HG02763 (cell line): ENCODE measurements at regions not wholly inside any gene's neighbourhood (a gene's known extent, or its start where the extent isn't known, plus 50 kb on each side); places are given as distances from the start of the nearest gene placed in this dataset.

Experiments
- ATAC-seq: cut with Tn5 transposase; IDR thresholded peaks from one replicate; pipeline ENCODE4 v1.9.1; 2021; ENCODE audit warnings: mild to moderate bottlenecking, moderate library complexity; ENCODE audit not compliant: unreplicated experiment

GRCh38 chr13:40318366-40318765 is 348.1 kb downstream of the FOXO1 start:
- ATAC-seq = no peak

GRCh38 chr13:40319699-40320579 is 346.5 kb downstream of the FOXO1 start:
- no peak for ATAC-seq

- ATAC-seq = no peak
Measured at GRCh38 chr13:40328091-40328490, 338.4 kb downstream of the FOXO1 start.

GRCh38 chr13:40329781-40330485 is 336.5 kb downstream of the FOXO1 start:
- no peak for ATAC-seq

- no peak for ATAC-seq
Measured at GRCh38 chr13:40330950-40331349, 335.5 kb downstream of the FOXO1 start.

GRCh38 chr13:40331802-40332201 is 334.6 kb downstream of the FOXO1 start:
- no peak for ATAC-seq

- no peak for ATAC-seq
Measured at GRCh38 chr13:40333226-40333625, 333.2 kb downstream of the FOXO1 start.

- no peak for ATAC-seq
Measured at GRCh38 chr13:40334031-40334430, 332.4 kb downstream of the FOXO1 start.

GRCh38 chr13:40334616-40335015 is 331.8 kb downstream of the FOXO1 start:
- ATAC-seq = no peak

GRCh38 chr13:40336228-40337221 is 329.9 kb downstream of the FOXO1 start:
- no peak for ATAC-seq

GRCh38 chr13:40337651-40338050 is 328.8 kb downstream of the FOXO1 start:
- ATAC-seq = no peak

GRCh38 chr13:40338217-40338616 is 328.2 kb downstream of the FOXO1 start:
- no peak for ATAC-seq

- ATAC-seq = no peak
Measured at GRCh38 chr13:40340368-40341095, 325.9 kb downstream of the FOXO1 start.

- no peak for ATAC-seq
Measured at GRCh38 chr13:40341096-40341471, 325.4 kb downstream of the FOXO1 start.

- ATAC-seq = no peak
Measured at GRCh38 chr13:40341501-40341900, 324.9 kb downstream of the FOXO1 start.

- ATAC-seq = no peak
Measured at GRCh38 chr13:40342461-40342860, 324.0 kb downstream of the FOXO1 start.

GRCh38 chr13:40342901-40343300 is 323.5 kb downstream of the FOXO1 start:
- ATAC-seq = no peak

- ATAC-seq = no peak
Measured at GRCh38 chr13:40343550-40344269, 322.7 kb downstream of the FOXO1 start.

GRCh38 chr13:40344270-40345148 is 321.9 kb downstream of the FOXO1 start:
- ATAC-seq = no peak
